AG09319 (cell line): ENCODE measurements at regions not wholly inside any gene's neighbourhood (a gene's known extent, or its start where the extent isn't known, plus 50 kb on each side); places are given as distances from the start of the nearest gene placed in this dataset.

Source experiments
- DNase-seq: peaks from one replicate; pipeline ENCODE4 v3.0.0-alpha.2; 2010; ENCODE audit warnings: low read depth; ENCODE audit errors: extremely low read depth
- CTCF ChIP-seq: IDR thresholded peaks from 2 replicates; pipeline ENCODE4 v1.5.1; 2011; ENCODE audit warnings: low read depth, mild to moderate bottlenecking, inconsistent platforms, low read length, moderate library complexity

- no peak for DNase-seq
- TF ChIP-seq CTCF = no peak
Measured at GRCh38 chr20:22004946-22005345, 299.5 kb downstream of the PAX1 start.

- DNase-seq = no peak
- TF ChIP-seq CTCF = no peak
Measured at GRCh38 chr20:22003680-22004079, 298.2 kb downstream of the PAX1 start.

- no peak for DNase-seq
- TF ChIP-seq CTCF = no peak
Measured at GRCh38 chr20:22001886-22002285, 296.4 kb downstream of the PAX1 start.

DNA sequence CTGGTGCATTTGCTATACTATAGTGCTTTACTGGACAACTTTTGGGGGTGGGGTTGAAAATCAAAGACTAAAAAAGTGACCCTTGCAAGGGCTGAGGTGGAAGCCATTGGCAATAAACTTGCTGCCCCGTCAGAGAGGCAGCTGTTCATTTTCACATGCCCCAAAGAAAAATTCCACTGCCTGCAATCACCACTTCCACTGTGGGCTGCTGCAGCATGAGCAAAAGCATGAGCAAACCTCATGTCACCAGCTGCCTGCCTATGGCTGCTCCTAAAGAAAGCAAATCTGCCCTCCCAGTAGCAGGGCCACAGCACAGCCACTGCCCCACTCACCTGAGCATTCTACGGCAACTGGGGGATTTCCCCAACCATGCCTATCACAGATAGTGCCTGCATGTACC, 290.0 kb downstream of the PAX1 start:
- no peak for TF ChIP-seq CTCF
- no peak for DNase-seq

- no peak for DNase-seq
- TF ChIP-seq CTCF = no peak
Measured at GRCh38 chr20:21994203-21994602, 288.7 kb downstream of the PAX1 start.

DNA sequence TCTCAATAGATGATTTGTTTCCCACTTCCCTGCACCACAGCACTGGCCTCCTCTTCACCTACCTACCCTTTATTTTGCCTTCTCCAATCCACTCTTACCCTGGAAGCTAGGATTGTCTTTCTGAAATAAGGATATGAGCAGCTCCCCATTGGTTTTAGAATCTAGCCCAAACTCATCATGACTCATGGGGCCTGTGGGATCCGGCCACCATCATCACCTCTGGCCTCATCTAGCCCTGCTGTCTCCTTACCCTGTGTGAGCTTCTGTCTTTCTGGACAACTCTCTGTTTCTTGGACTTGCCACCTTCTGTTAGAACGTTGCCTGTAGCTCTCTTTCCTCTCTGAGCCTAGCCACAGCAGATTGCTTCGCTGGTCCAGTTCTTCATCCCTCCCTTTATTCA, 277.1 kb downstream of the PAX1 start:
- DNase-seq = no peak
- TF ChIP-seq CTCF = no peak

DNA sequence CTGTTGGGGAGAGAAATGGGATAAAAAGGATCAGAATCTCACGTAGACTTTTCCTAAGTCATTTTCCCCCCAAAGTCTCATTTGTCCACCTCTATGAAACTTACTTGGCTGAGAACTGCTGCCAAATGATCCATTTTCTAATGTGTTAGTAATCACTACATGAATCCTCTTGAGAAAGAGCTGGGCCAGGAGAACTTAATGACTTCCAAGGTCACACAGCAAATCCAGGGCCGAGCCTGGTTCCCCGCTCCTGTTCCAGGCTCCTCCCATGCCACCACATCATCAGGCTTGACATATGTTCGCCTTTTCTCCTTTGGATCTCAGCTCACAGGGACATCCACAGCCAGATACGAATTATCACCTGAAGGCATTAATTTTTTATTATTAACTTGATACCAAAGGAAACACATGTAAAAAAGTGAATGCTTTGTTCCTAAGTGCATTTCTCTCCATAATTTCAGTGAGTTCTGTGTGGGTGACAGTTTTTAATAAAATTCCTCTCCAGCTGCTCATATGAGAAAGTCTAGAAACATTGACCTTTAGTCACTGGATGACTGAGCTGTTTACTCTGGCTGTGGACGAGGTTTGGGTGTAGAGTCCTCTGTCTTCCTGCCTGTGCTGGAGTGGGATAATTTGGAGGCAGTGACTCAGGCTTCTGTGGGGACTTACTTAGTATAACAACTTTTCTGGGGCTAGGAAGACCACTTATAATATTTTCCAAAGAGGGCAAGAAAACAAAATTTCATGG, 276.3 kb downstream of the PAX1 start:
- no peak for DNase-seq
- TF ChIP-seq CTCF = no peak
